PC-9 (cell line): ENCODE measurements at regions not wholly inside any gene's neighbourhood (a gene's known extent, or its start where the extent isn't known, plus 50 kb on each side); places are given as distances from the start of the nearest gene placed in this dataset.

Experiments
- EZH2 ChIP-seq: fragments of 200-600 bp; sonication (generic); IDR thresholded peaks from 2 replicates; pipeline ENCODE4 v1.8.0; 2017; ENCODE audit warnings: antibody characterized with exemption, low read depth
- TF ChIP-seq, protein P1 (sequence below): fragments of 200-600 bp; sonication (generic); conservative IDR thresholded peaks from 2 replicates; pipeline ENCODE4 v1.6.1; 2017; ENCODE audit warnings: mixed run types, antibody characterized with exemption, mild to moderate bottlenecking, moderate library complexity

DNA sequence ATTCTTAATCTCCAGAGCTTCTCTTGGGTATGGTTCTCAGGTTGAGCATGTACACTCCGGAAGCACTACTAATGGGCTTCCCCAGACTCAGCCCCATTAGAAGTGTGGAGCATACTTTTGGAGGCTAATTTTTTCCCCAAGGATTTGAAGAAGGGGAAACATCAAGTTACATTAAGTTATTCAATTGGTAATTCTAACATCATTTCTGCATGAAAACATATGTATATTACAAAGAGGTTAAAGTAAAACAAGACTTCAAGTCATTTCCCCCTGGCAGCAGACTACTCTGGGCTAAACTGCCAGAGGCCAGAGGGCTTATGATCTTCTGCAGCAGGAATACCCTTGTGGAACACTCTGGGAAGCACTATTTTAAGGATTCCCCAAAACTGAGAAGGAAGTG, 227.7 kb upstream of the STK17B start:
- TF ChIP-seq, protein P1, sequence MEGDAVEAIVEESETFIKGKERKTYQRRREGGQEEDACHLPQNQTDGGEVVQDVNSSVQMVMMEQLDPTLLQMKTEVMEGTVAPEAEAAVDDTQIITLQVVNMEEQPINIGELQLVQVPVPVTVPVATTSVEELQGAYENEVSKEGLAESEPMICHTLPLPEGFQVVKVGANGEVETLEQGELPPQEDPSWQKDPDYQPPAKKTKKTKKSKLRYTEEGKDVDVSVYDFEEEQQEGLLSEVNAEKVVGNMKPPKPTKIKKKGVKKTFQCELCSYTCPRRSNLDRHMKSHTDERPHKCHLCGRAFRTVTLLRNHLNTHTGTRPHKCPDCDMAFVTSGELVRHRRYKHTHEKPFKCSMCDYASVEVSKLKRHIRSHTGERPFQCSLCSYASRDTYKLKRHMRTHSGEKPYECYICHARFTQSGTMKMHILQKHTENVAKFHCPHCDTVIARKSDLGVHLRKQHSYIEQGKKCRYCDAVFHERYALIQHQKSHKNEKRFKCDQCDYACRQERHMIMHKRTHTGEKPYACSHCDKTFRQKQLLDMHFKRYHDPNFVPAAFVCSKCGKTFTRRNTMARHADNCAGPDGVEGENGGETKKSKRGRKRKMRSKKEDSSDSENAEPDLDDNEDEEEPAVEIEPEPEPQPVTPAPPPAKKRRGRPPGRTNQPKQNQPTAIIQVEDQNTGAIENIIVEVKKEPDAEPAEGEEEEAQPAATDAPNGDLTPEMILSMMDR = no peak
- no peak for TF ChIP-seq EZH2
